Uterus (tissue), 3 donors: ENCODE measurements at regions not wholly inside any gene's neighbourhood (a gene's known extent, or its start where the extent isn't known, plus 50 kb on each side); places are given as distances from the start of the nearest gene placed in this dataset.

Source experiments
- DNase-seq, 2 donors: peaks; one replicate each; pipeline ENCODE4 v3.0.0-alpha.2; 2019 to 2020
- H3K27ac ChIP-seq, 2 donors: fragments of 200-600 bp; sonication (generic); 1 replicate in 1 of 2; 2 replicates in 1 of 2; pipeline ENCODE4 v1.5.1; 2016 to 2018
- H3K27me3 ChIP-seq, 2 donors: fragments of 200-600 bp; sonication (generic); one replicate each; pipeline ENCODE4 v1.5.1; 2018 to 2019; ENCODE audit warnings: control low read depth in 1 of 2
- H3K36me3 ChIP-seq, 2 donors: fragments of 200-600 bp; sonication (generic); one replicate each; pipeline ENCODE4 v1.5.1; 2019; ENCODE audit warnings: control low read depth in 1 of 2
- H3K4me1 ChIP-seq, 2 donors: fragments of 200-600 bp; sonication (generic); one replicate each; pipeline ENCODE4 v1.5.1; 2018 to 2019; ENCODE audit warnings: control low read depth in 1 of 2
- H3K4me3 ChIP-seq, 2 donors: fragments of 200-600 bp; sonication (generic); 1 replicate in 1 of 2; 2 replicates in 1 of 2; pipeline ENCODE4 v1.5.1; 2018 to 2019; ENCODE audit warnings: mild to moderate bottlenecking in 1 of 2
- H3K9me3 ChIP-seq, 2 donors: fragments of 200-600 bp; sonication (generic); one replicate each; pipeline ENCODE4 v1.5.1; 2019; ENCODE audit warnings: control low read depth in 1 of 2
- CTCF ChIP-seq, 4 experiments: fragments of 200-600 bp in 2 of 4; fragments of 450-650 bp in 2 of 4; sonication (generic) in 2 of 4; IDR thresholded peaks; one replicate each; pipeline ENCODE4 v1.5.1; 2016 to 2019; ENCODE audit warnings: antibody characterized with exemption in 4 of 4, mild to moderate bottlenecking in 2 of 4, moderate library complexity in 1 of 4
- POLR2A ChIP-seq, 2 donors: fragments of 450-650 bp; IDR thresholded peaks; one replicate each; pipeline ENCODE4 v1.6.1; 2016; ENCODE audit warnings: antibody characterized with exemption in 2 of 2, mild to moderate bottlenecking in 1 of 2, moderate library complexity in 1 of 2
- intact Hi-C: fragments of 100-400 bp; cut with DNase I; formaldehyde crosslinking; loops from one replicate; pipeline ENCODE4 v1.15.1; 2023; ENCODE audit warnings: low total_unique reads
- donor health status: DM: yes; HTN: yes; CAD: no.

GRCh38 chr14:39998854-39999253 lies 566.6 kb upstream of the FBXO33 start:
- no peaks in the 10 kb centered on the region for H3K36me3 ChIP-seq
- no peaks in the 10 kb centered on the region for H3K27me3 ChIP-seq
- no peak overlapping the region for H3K4me3 ChIP-seq
- DNase-seq = no peak
- H3K4me1 ChIP-seq = no peaks in the 10 kb centered on the region
- TF ChIP-seq POLR2A (IDR thresholded peaks at IDR 0.05) (no peak), CTCF (IDR thresholded peaks at IDR 0.05) (no peak)
- H3K9me3 ChIP-seq = no peaks in the 10 kb centered on the region
- intact Hi-C loops = no loop called here
- H3K27ac ChIP-seq = no peak overlapping the region

DNA sequence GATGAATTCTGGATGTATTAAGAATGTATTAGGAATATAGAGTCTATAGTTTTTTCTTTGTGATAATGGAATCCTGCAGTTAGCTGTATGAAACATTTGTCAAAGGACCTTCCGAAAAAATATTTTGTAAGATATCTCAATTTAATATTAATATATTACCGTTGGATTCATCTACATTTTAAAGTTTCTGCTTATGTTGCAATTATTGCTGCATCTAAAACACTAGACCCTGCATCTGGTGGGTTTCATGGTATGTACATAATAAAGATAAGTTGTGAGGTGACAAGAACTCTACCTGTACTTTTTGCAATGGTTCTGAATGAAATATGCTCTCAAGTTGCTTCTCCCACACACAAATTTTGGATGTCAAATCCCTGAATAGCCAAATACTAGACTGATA lies 565.9 kb upstream of the FBXO33 start:
- DNase-seq = no peak
- H3K36me3 ChIP-seq = no peaks in the 10 kb centered on the region
- H3K4me3 ChIP-seq = no peak overlapping the region
- TF ChIP-seq POLR2A (IDR thresholded peaks at IDR 0.05) = no peak
- TF ChIP-seq CTCF (IDR thresholded peaks at IDR 0.05) = no peak
- H3K27ac ChIP-seq = no peak overlapping the region
- H3K4me1 ChIP-seq = no peaks in the 10 kb centered on the region
- intact Hi-C loops = no loop called here
- no peaks in the 10 kb centered on the region for H3K9me3 ChIP-seq
- H3K27me3 ChIP-seq = no peaks in the 10 kb centered on the region

GRCh38 chr14:39991041-39991440 lies 558.8 kb upstream of the FBXO33 start:
- Histone ChIP-seq H3K27ac (no peak overlapping the region), H3K4me1 (no peaks in the 10 kb centered on the region), H3K9me3 (no peaks in the 10 kb centered on the region), H3K4me3 (no peak overlapping the region), H3K36me3 (no peaks in the 10 kb centered on the region), H3K27me3 (no peaks in the 10 kb centered on the region)
- DNase-seq = no peak
- intact Hi-C loops = no loop called here
- TF ChIP-seq CTCF (IDR thresholded peaks at IDR 0.05) (no peak), POLR2A (IDR thresholded peaks at IDR 0.05) (no peak)

GRCh38 chr14:39988939-39989338 lies 556.7 kb upstream of the FBXO33 start:
- Histone ChIP-seq H3K4me3 (no peak overlapping the region), H3K36me3 (no peaks in the 10 kb centered on the region), H3K27ac (no peak overlapping the region), H3K27me3 (no peaks in the 10 kb centered on the region), H3K9me3 (no peaks in the 10 kb centered on the region), H3K4me1 (no peaks in the 10 kb centered on the region)
- no peak for DNase-seq
- intact Hi-C loops = no loop called here
- TF ChIP-seq POLR2A (IDR thresholded peaks at IDR 0.05) (no peak), CTCF (IDR thresholded peaks at IDR 0.05) (peak in 2 of 4 experiments; percentile 8 to 19)

GRCh38 chr14:39984323-39984722 lies 552.1 kb upstream of the FBXO33 start:
- DNase-seq = no peak
- H3K27ac ChIP-seq = no peak overlapping the region
- no peaks in the 10 kb centered on the region for H3K27me3 ChIP-seq
- TF ChIP-seq POLR2A (IDR thresholded peaks at IDR 0.05) (no peak), CTCF (IDR thresholded peaks at IDR 0.05) (no peak)
- no peak overlapping the region for H3K4me3 ChIP-seq
- intact Hi-C loops = no loop called here
- H3K36me3 ChIP-seq = no peaks in the 10 kb centered on the region
- H3K4me1 ChIP-seq = no peaks in the 10 kb centered on the region
- no peaks in the 10 kb centered on the region for H3K9me3 ChIP-seq
